K562 (cell line): ENCODE measurements at regions not wholly inside any gene's neighbourhood (a gene's known extent, or its start where the extent isn't known, plus 50 kb on each side); places are given as distances from the start of the nearest gene placed in this dataset.

Experiments used
- ATAC-seq: fragments of 200-7000 bp; cut with Tn5 transposase; 3 replicates; pipeline ENCODE4 v1.9.1; 2020; ENCODE audit warnings: moderate library complexity
- BruUV-seq: library from RNA; stranded (reverse); fragments of 400-500 nt; replicated peaks from 2 replicates; lab custom pipeline; 2021; lab: Mats Ljungman, UMichigan
- CTCF ChIA-PET: fragments of 300-600 bp; formaldehyde crosslinking; extraction: SDS; loops from one replicate; lab custom pipeline; 2021; ENCODE audit warnings: low intra/inter-chr PET ratio; lab: Yijun Ruan, JAX
- POLR2A ChIA-PET: fragments of 300-600, 350-650 bp; sonication (Branson Sonifier 250); formaldehyde crosslinking; extraction: SDS; loops from one replicate; lab custom pipeline; 2021; ENCODE audit warnings: antibody characterized with exemption, inconsistent platforms; lab: Yijun Ruan, JAX
- DNase-seq, 4 experiments: peaks; one replicate each; pipeline versions ENCODE4 v3.0.0 to v3.0.0-alpha.2; 2011 to 2018; ENCODE audit warnings: low spot score in 3 of 4, mixed read lengths in 3 of 4; ENCODE audit errors: extremely low read depth in 1 of 4
- FAIRE-seq: peaks from 2 replicates; lab custom pipeline; 2011; peaks lifted over from hg19 to GRCh38; lab: Jason Lieb, UNC
- H2AFZ ChIP-seq: 2 replicates; pipeline ENCODE4 v1.6.0; 2011; ENCODE audit warnings: low read depth, low read length, control low read depth, inconsistent platforms
- H3K27ac ChIP-seq: fragments of 200-600 bp; 3 replicates; pipeline ENCODE4 v1.8.0; 2011; ENCODE audit warnings: low read depth, mild to moderate bottlenecking, control low read depth, inconsistent platforms, low read length, moderate library complexity, mixed read lengths; ENCODE audit errors: extremely low read depth
- H3K27me3 ChIP-seq, 2 experiments: fragments of 300-600 bp in 1 of 2; 2 replicates in 1 of 2; 3 replicates in 1 of 2; pipeline versions ENCODE4 v1.6.0 to v1.8.0; 2011; ENCODE audit warnings: inconsistent platforms in 2 of 2, low read length in 2 of 2, mild to moderate bottlenecking in 1 of 2, mixed read lengths in 1 of 2, moderate library complexity in 1 of 2; ENCODE audit not compliant: control insufficient read depth in 2 of 2, insufficient read depth in 2 of 2
- H3K36me3 ChIP-seq: fragments of 300-600 bp; 3 replicates; pipeline ENCODE4 v1.8.0; 2011; ENCODE audit warnings: mild to moderate bottlenecking, low read length, inconsistent platforms; ENCODE audit not compliant: control insufficient read depth, insufficient read depth
- H3K4me1 ChIP-seq, 2 experiments: fragments of 200-600 bp in 1 of 2; replicated peaks in 1 of 2; 2 replicates in 1 of 2; 3 replicates in 1 of 2; pipeline versions ENCODE4 v1.5.1 to v1.8.0; 2011; ENCODE audit warnings: inconsistent platforms in 2 of 2, low read length in 2 of 2, mild to moderate bottlenecking in 1 of 2, mixed read lengths in 1 of 2, moderate library complexity in 1 of 2; ENCODE audit not compliant: control insufficient read depth in 2 of 2, insufficient read depth in 2 of 2
- H3K4me2 ChIP-seq: 2 replicates; pipeline ENCODE4 v1.6.1; 2011; ENCODE audit warnings: low read length, control low read depth, inconsistent platforms, mixed read lengths; ENCODE audit not compliant: insufficient read depth
- H3K4me3 ChIP-seq: fragments of 200-600 bp; sonication (generic), shearing (Covaris generic); 2 replicates; pipeline ENCODE4 v1.5.1; 2016; ENCODE audit warnings: control low read depth, inconsistent platforms
- H3K79me2 ChIP-seq: fragments of 200-600 bp; 3 replicates; pipeline ENCODE4 v1.8.0; 2011; ENCODE audit warnings: low read length, inconsistent platforms; ENCODE audit not compliant: control insufficient read depth, insufficient read depth
- H3K9ac ChIP-seq, 2 experiments: 2 replicates each; pipeline versions ENCODE4 v1.6.0 to v1.6.1; 2011; ENCODE audit warnings: low read depth in 2 of 2, low read length in 2 of 2, control low read depth in 1 of 2, inconsistent platforms in 1 of 2, mild to moderate bottlenecking in 1 of 2, mixed read lengths in 1 of 2; ENCODE audit not compliant: insufficient read depth in 1 of 2
- H3K9me1 ChIP-seq: one replicate; pipeline ENCODE4 v1.6.0; 2011; ENCODE audit warnings: inconsistent platforms, mild to moderate bottlenecking, low read length, moderate library complexity; ENCODE audit not compliant: control insufficient read depth, insufficient read depth
- H3K9me3 ChIP-seq: replicated peaks from 2 replicates; pipeline ENCODE4 v1.5.1; 2011; ENCODE audit warnings: low read depth, low read length, inconsistent platforms; ENCODE audit not compliant: control insufficient read depth, insufficient read depth
- H4K20me1 ChIP-seq: replicated peaks from 2 replicates; pipeline ENCODE4 v1.6.1; 2011; ENCODE audit warnings: low read length, inconsistent platforms, mixed read lengths; ENCODE audit not compliant: control insufficient read depth, insufficient read depth
- ARID2 ChIP-seq: fragments of 450-650 bp; IDR thresholded peaks from 2 replicates; pipeline ENCODE4 v1.6.1; 2017; ENCODE audit warnings: antibody characterized with exemption, mild to moderate bottlenecking
- ASH1L ChIP-seq: fragments of 450-650 bp; IDR thresholded peaks from 2 replicates; pipeline ENCODE4 v1.6.1; 2018; ENCODE audit warnings: borderline replicate concordance, mild to moderate bottlenecking, low read depth; ENCODE audit not compliant: partially characterized antibody
- BRF1 ChIP-seq: IDR thresholded peaks from 3 replicates; pipeline ENCODE4 v1.6.1; 2011; ENCODE audit warnings: borderline replicate concordance, mild to moderate bottlenecking; ENCODE audit not compliant: insufficient read length; ENCODE audit errors: extremely low read depth
- CREM ChIP-seq: IDR thresholded peaks from 2 replicates; pipeline ENCODE4 v1.6.1; 2014; ENCODE audit warnings: antibody characterized with exemption, low read depth
- ETV1 ChIP-seq: fragments of 450-650 bp; conservative IDR thresholded peaks from 2 replicates; pipeline ENCODE4 v1.6.1; 2016; ENCODE audit warnings: missing genetic modification characterization, control low read depth, low read depth, missing compliant biosample characterization
- IRF2 ChIP-seq: sonication (generic); formaldehyde crosslinking; IDR thresholded peaks from 2 replicates; pipeline ENCODE4 v1.8.1; 2022; ENCODE audit warnings: mild to moderate bottlenecking, missing genetic modification reagents
- MED1 ChIP-seq: sonication (generic); formaldehyde crosslinking; IDR thresholded peaks from 2 replicates; pipeline ENCODE4 v1.8.1; 2023; ENCODE audit warnings: missing genetic modification reagents, borderline replicate concordance
- MTF1 ChIP-seq: fragments of 250-450 bp; sonication (Bioruptor Pico); IDR thresholded peaks from 2 replicates; pipeline ENCODE4 v1.9.0; 2021; ENCODE audit warnings: moderate library complexity, mild to moderate bottlenecking, inconsistent platforms, borderline replicate concordance
- NFE2L1 ChIP-seq: fragments of 450-650 bp; IDR thresholded peaks from 2 replicates; pipeline ENCODE4 v1.6.1; 2016; ENCODE audit warnings: missing genetic modification characterization, low read depth, mild to moderate bottlenecking, missing compliant biosample characterization, moderate library complexity, borderline replicate concordance
- PTRF ChIP-seq: fragments of 450-650 bp; IDR thresholded peaks from 2 replicates; pipeline ENCODE4 v1.6.1; 2016; ENCODE audit warnings: mild to moderate bottlenecking, missing genetic modification characterization, missing compliant biosample characterization
- SAFB2 ChIP-seq: fragments of 200-400 bp; formaldehyde crosslinking; IDR thresholded peaks from 2 replicates; pipeline ENCODE4 v1.6.1; 2018; ENCODE audit warnings: borderline replicate concordance, low read length, low read depth, moderate library complexity; ENCODE audit not compliant: severe bottlenecking
- THRA ChIP-seq: fragments of 450-650 bp; IDR thresholded peaks from 2 replicates; pipeline ENCODE4 v1.6.1; 2017; ENCODE audit warnings: mild to moderate bottlenecking, moderate library complexity
- XRCC5 ChIP-seq: fragments of 200-400 bp; formaldehyde crosslinking; IDR thresholded peaks from 2 replicates; pipeline ENCODE4 v1.6.1; 2017; ENCODE audit warnings: low read depth, mild to moderate bottlenecking, low read length
- ZKSCAN8 ChIP-seq: fragments of 200-800 bp; sonication (Bioruptor generic); IDR thresholded peaks from 2 replicates; pipeline ENCODE4 v1.6.1; 2016; ENCODE audit warnings: missing genetic modification characterization, missing compliant biosample characterization
- ZNF3 ChIP-seq: fragments of 250-450 bp; sonication (Bioruptor Pico); IDR thresholded peaks from 2 replicates; pipeline ENCODE4 v1.5.0; 2021; ENCODE audit warnings: mild to moderate bottlenecking, moderate library complexity
- WGBS: fragments of 100-300 bp; shearing (Covaris generic); methylation state at CpG from one replicate; pipeline ENCODE4 v1.1.6; 2016; ENCODE audit warnings: low coverage, mixed read lengths; ENCODE audit not compliant: insufficient coverage; ENCODE audit errors: missing lambda C conversion rate; 5-methylcytosine and 5-hydroxymethylcytosine counted together
- in situ Hi-C: fragments of 300-500 bp; cut with MboI; formaldehyde crosslinking; loops from 4 replicates; pipeline ENCODE4 v1.15.0; 2018; ENCODE audit warnings: inconsistent platforms, mixed read lengths
- intact Hi-C: fragments of 100-400 bp; cut with micrococcal nuclease; formaldehyde crosslinking; loops from 2 replicates; pipeline ENCODE4 v1.14.2; 2022
- TF ChIP-seq, protein P1 (sequence below): fragments of 250-450 bp; sonication (Bioruptor Pico); IDR thresholded peaks from 2 replicates; pipeline ENCODE4 v1.4.0; 2020; ENCODE audit warnings: mild to moderate bottlenecking

GRCh38 chr9:7336356-7337065, 463.1 kb downstream of the DMAC1 start (continued):
- TF ChIP-seq, protein P1, sequence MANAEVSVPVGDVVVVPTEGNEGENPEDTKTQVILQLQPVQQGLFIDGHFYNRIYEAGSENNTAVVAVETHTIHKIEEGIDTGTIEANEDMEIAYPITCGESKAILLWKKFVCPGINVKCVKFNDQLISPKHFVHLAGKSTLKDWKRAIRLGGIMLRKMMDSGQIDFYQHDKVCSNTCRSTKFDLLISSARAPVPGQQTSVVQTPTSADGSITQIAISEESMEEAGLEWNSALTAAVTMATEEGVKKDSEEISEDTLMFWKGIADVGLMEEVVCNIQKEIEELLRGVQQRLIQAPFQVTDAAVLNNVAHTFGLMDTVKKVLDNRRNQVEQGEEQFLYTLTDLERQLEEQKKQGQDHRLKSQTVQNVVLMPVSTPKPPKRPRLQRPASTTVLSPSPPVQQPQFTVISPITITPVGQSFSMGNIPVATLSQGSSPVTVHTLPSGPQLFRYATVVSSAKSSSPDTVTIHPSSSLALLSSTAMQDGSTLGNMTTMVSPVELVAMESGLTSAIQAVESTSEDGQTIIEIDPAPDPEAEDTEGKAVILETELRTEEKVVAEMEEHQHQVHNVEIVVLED: no peak
- TF ChIP-seq ASH1L (no peak), XRCC5 (no peak)

DNA sequence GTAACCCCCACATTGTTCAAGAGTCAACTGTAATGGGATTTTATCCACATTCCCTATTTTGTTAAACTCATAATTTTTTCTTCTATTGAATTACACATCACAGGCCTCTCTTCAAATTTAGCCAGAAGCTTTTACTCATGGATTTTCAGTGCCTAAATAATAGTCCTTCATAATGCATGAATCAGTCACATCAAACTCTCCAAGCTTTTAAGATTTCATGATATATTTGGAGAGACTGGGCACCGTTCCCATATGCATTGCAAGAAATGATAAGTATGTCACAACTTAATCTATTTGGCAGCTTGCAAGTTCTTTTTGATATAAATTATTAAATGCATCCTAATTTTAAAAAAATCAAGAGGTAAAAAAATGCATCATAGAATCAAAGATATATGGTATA, 465.9 kb downstream of the DMAC1 start:
- ChIA-PET POLR2A (no interaction called here), CTCF (no interaction called here)
- DNase-seq (no peak), FAIRE-seq (no peak), ATAC-seq (no peak)
- intact Hi-C loops: no loop called here
- WGBS: 0% methylated on average over 1 of the region's 1 CpG
- H3K36me3 ChIP-seq: no peaks in the 10 kb centered on the region
- BruUV-seq: no TSS peak
- no peaks in the 10 kb centered on the region for H3K4me1 ChIP-seq
- no peak overlapping the region for H3K4me3 ChIP-seq
- in situ Hi-C loops: no loop called here
- H4K20me1 ChIP-seq: no peaks in the 10 kb centered on the region
- no peak for TF ChIP-seq MTF1
- TF ChIP-seq ZKSCAN8 (CRISPR knock-in tag): no peak
- no peak for TF ChIP-seq ZNF3 (CRISPR knock-in tag)
- no peak for TF ChIP-seq THRA
- no peak for TF ChIP-seq ETV1 (tag)
- no peak for TF ChIP-seq NFE2L1 (tag)
- TF ChIP-seq IRF2: no peak
- no peak for TF ChIP-seq ARID2
- TF ChIP-seq CREM: no peak
- no peak for TF ChIP-seq BRF1
- no peak for TF ChIP-seq MED1 (CRISPR knock-in tag)
- no peak for TF ChIP-seq PTRF (tag)
- TF ChIP-seq SAFB2: no peak
- no peaks in the 10 kb centered on the region for H3K9me1 ChIP-seq
- H3K79me2 ChIP-seq: no peaks in the 10 kb centered on the region
- no peak overlapping the region for H3K9ac ChIP-seq
- H2AFZ ChIP-seq: no peak overlapping the region
- no peak overlapping the region for H3K27ac ChIP-seq
- H3K4me2 ChIP-seq: no peak overlapping the region
- no peaks in the 10 kb centered on the region for H3K9me3 ChIP-seq
- no peaks in the 10 kb centered on the region for H3K27me3 ChIP-seq
